HEK293T (cell line): ENCODE measurements at regions not wholly inside any gene's neighbourhood (a gene's known extent, or its start where the extent isn't known, plus 50 kb on each side); places are given as distances from the start of the nearest gene placed in this dataset.

Experiments
- CTCF ChIA-PET: fragments of 350-600 bp; formaldehyde crosslinking; extraction: SDS; loops from one replicate; lab custom pipeline; 2021; ENCODE audit warnings: antibody characterized with exemption, inconsistent platforms; lab: Yijun Ruan, JAX
- POLR2A ChIA-PET: fragments of 350-600 bp; formaldehyde crosslinking; extraction: SDS; loops from one replicate; lab custom pipeline; 2020; ENCODE audit warnings: antibody characterized with exemption, inconsistent platforms; lab: Yijun Ruan, JAX
- DNase-seq: peaks from one replicate; pipeline ENCODE4 v3.0.0; 2012; ENCODE audit warnings: mixed read lengths; ENCODE audit errors: extremely low spot score
- ARNT ChIP-seq: fragments of 450-650 bp; IDR thresholded peaks from 2 replicates; pipeline ENCODE4 v1.6.1; 2017; ENCODE audit warnings: mild to moderate bottlenecking
- BHLHE40 ChIP-seq: fragments of 450-650 bp; IDR thresholded peaks from 2 replicates; pipeline ENCODE4 v1.6.1; 2016; ENCODE audit warnings: mild to moderate bottlenecking, moderate library complexity, borderline replicate concordance
- CTBP1 ChIP-seq: fragments of 450-650 bp; IDR thresholded peaks from 2 replicates; pipeline ENCODE4 v1.6.1; 2016; ENCODE audit warnings: borderline replicate concordance
- ELF4 ChIP-seq: fragments of 450-650 bp; IDR thresholded peaks from 2 replicates; pipeline ENCODE4 v1.6.1; 2017; ENCODE audit warnings: antibody characterized with exemption
- FOXA1 ChIP-seq: fragments of 450-650 bp; IDR thresholded peaks from 2 replicates; pipeline ENCODE4 v1.6.1; 2016; ENCODE audit warnings: mild to moderate bottlenecking
- FOXK2 ChIP-seq: fragments of 450-650 bp; IDR thresholded peaks from 2 replicates; pipeline ENCODE4 v1.6.1; 2016; ENCODE audit warnings: mild to moderate bottlenecking
- FOXM1 ChIP-seq: fragments of 450-650 bp; IDR thresholded peaks from 2 replicates; pipeline ENCODE4 v1.6.1; 2017; ENCODE audit warnings: mild to moderate bottlenecking, borderline replicate concordance
- HDGF ChIP-seq: fragments of 450-650 bp; IDR thresholded peaks from 2 replicates; pipeline ENCODE4 v1.6.1; 2017; ENCODE audit warnings: antibody characterized with exemption, borderline replicate concordance
- L3MBTL2 ChIP-seq: fragments of 450-650 bp; conservative IDR thresholded peaks from 2 replicates; pipeline ENCODE4 v1.6.1; 2016; ENCODE audit warnings: mild to moderate bottlenecking
- LEF1 ChIP-seq: fragments of 450-650 bp; IDR thresholded peaks from 2 replicates; pipeline ENCODE4 v1.6.1; 2017; ENCODE audit warnings: mild to moderate bottlenecking, borderline replicate concordance
- NFRKB ChIP-seq: fragments of 450-650 bp; IDR thresholded peaks from 2 replicates; pipeline ENCODE4 v1.6.1; 2016; ENCODE audit warnings: mild to moderate bottlenecking, moderate library complexity
- SP1 ChIP-seq: fragments of 450-650 bp; IDR thresholded peaks from 2 replicates; pipeline ENCODE4 v1.6.1; 2017
- SUZ12 ChIP-seq: fragments of 450-650 bp; IDR thresholded peaks from 2 replicates; pipeline ENCODE4 v1.6.1; 2016; ENCODE audit warnings: mild to moderate bottlenecking
- TARDBP ChIP-seq: fragments of 450-650 bp; IDR thresholded peaks from 2 replicates; pipeline ENCODE4 v1.6.1; 2016
- ZNF384 ChIP-seq: fragments of 450-650 bp; IDR thresholded peaks from 2 replicates; pipeline ENCODE4 v1.6.1; 2016
- TF ChIP-seq, protein P1 (sequence below): fragments of 450-650 bp; IDR thresholded peaks from 2 replicates; pipeline ENCODE4 v1.6.1; 2016

- DNase-seq = no peak
- POLR2A ChIA-PET = no interaction called here
- no peak for TF ChIP-seq FOXM1
- no peak for TF ChIP-seq FOXK2
- TF ChIP-seq, protein P1, sequence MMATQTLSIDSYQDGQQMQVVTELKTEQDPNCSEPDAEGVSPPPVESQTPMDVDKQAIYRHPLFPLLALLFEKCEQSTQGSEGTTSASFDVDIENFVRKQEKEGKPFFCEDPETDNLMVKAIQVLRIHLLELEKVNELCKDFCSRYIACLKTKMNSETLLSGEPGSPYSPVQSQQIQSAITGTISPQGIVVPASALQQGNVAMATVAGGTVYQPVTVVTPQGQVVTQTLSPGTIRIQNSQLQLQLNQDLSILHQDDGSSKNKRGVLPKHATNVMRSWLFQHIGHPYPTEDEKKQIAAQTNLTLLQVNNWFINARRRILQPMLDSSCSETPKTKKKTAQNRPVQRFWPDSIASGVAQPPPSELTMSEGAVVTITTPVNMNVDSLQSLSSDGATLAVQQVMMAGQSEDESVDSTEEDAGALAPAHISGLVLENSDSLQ = no peak
- no peak for TF ChIP-seq SUZ12
- TF ChIP-seq ELF4 = no peak
- CTCF ChIA-PET = no interaction called here
Observed at GRCh38 chr1:10848109-10848684, 51.8 kb upstream of the CASZ1 start.

- TF ChIP-seq LEF1 (no peak), FOXK2 (no peak), ARNT (no peak), HDGF (no peak), FOXA1 (no peak), SUZ12 (no peak), NFRKB (no peak), TARDBP (no peak), CTBP1 (no peak), BHLHE40 (no peak), ZNF384 (no peak), ELF4 (no peak)
- TF ChIP-seq, protein P1 = no peak
- ChIA-PET POLR2A (no interaction called here), CTCF (no interaction called here)
- DNase-seq = no peak
Observed at GRCh38 chr1:10850026-10850425, 53.6 kb upstream of the CASZ1 start.

GRCh38 chr1:10851024-10852013 lies 54.9 kb upstream of the CASZ1 start:
- no peak for TF ChIP-seq SP1
- no peak for TF ChIP-seq FOXK2
- no peak for TF ChIP-seq ARNT
- no peak for TF ChIP-seq BHLHE40
- TF ChIP-seq ZNF384 = no peak
- no peak for TF ChIP-seq L3MBTL2
- ChIA-PET POLR2A (no interaction called here), CTCF (no interaction called here)
- DNase-seq = no peak

- ChIA-PET POLR2A (no interaction called here), CTCF (no interaction called here)
- no peak for DNase-seq
- no peak for TF ChIP-seq FOXA1
- TF ChIP-seq ARNT = no peak
- TF ChIP-seq HDGF = no peak
Observed at GRCh38 chr1:10852018-10852417, 55.6 kb upstream of the CASZ1 start.

- DNase-seq = no peak
- POLR2A ChIA-PET = no interaction called here
- TF ChIP-seq LEF1 = no peak
- TF ChIP-seq ZNF384 = no peak
- TF ChIP-seq FOXA1 = no peak
- TF ChIP-seq TARDBP = no peak
- TF ChIP-seq ARNT = no peak
- TF ChIP-seq CTBP1 = no peak
- no peak for TF ChIP-seq L3MBTL2
- TF ChIP-seq HDGF = no peak
- no peak for TF ChIP-seq SUZ12
- CTCF ChIA-PET = no interaction called here
Observed at GRCh38 chr1:10852486-10852885, 56.0 kb upstream of the CASZ1 start.

DNA sequence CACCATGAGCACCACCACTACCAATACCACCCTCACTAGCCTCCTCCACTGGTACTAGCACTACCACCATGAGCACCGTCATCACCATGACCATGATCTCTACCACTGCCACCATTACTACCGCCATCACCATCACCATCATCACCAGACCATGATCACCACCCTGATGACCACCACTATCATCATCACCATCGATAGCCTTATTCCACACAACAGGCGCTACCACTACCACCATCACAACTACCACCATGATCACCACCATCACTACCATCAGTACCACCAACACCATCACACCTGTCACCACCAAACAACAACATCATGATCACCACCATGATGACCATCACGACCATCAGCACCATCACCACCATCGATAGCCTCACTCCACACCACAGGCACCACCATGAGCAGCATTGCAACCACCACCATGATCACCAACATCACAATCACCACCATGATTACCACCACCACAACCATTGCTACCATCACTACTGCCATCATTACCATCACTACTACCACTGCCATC lies 56.6 kb upstream of the CASZ1 start:
- TF ChIP-seq L3MBTL2 (no peak), FOXA1 (no peak), ZNF384 (no peak), FOXK2 (no peak), LEF1 (no peak), NFRKB (no peak), SUZ12 (no peak)
- ChIA-PET POLR2A (no interaction called here), CTCF (no interaction called here)
- no peak for DNase-seq

DNA sequence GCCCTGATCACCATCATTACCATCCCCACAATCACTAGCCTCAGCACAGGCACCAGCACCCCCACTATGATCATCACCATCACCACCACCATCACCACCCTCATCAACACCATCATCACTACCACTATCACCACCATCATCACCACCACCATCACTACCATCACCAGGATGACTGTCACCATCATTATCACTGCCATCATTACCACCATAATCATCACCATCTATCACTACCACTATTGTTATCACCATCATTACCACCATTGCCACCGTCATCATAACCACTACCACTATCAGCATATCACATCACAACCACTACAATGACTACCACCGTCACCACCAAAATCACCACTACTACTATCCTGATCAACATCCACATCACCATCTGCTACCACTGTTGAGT lies 57.3 kb upstream of the CASZ1 start:
- CTCF ChIA-PET = no interaction called here
- POLR2A ChIA-PET = no interaction called here

More for the DNA sequence above, 57.3 kb upstream of the CASZ1 start:
- TF ChIP-seq FOXK2 = no peak
- no peak for TF ChIP-seq ELF4
- TF ChIP-seq FOXM1 = no peak
- TF ChIP-seq HDGF = no peak
- TF ChIP-seq LEF1 = no peak
- TF ChIP-seq FOXA1 = no peak
- no peak; the same call in 1 of the 2 replicates for TF ChIP-seq CTBP1
- no peak for TF ChIP-seq ARNT
- TF ChIP-seq L3MBTL2 = no peak
- no peak for TF ChIP-seq SUZ12
- no peak for TF ChIP-seq NFRKB
- TF ChIP-seq BHLHE40 = no peak
- TF ChIP-seq, protein P1 = no peak
- no peak for TF ChIP-seq TARDBP
- TF ChIP-seq SP1 = no peak
- no peak for DNase-seq
